ENCODE measurements at regions not wholly inside any gene's neighbourhood (a gene's known extent, or its start where the extent isn't known, plus 50 kb on each side); places are given as distances from the start of the nearest gene placed in this dataset.

DNA sequence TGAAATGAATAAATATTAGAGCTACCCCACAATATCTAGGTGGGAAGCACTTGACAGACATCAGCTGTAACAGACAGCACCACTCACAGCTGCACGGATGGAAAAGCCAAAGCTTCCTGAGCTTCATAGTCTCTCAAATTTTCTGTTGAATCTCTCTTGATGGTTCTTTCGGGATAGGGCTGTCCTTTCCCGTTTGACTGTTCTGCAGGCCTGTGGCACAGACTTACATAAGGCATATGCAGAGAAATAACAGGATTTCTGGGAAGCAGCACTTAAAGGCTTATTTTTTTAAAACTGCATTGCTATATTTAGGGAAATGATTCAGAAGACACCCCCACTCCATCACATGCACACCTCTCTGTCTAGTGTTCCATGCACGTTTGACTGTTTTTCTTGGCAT, 77.5 kb downstream of the ZNF648 start:
- TF ChIP-seq CTCF (IDR thresholded peaks at IDR 0.05; ENCODE audit: low read depth, low read length, poor library complexity, severe bottlenecking) (no peak), EZH2phosphoT487 (IDR thresholded peaks at IDR 0.05; ENCODE audit: borderline replicate concordance, low read length) (no peak)
- H3K4me2 ChIP-seq (ENCODE audit: low read length) = no peak overlapping the region
- no peaks in the 10 kb centered on the region for H3F3A ChIP-seq (ENCODE audit: control insufficient read depth, insufficient read depth)
- no peaks in the 10 kb centered on the region for H3K9me3 ChIP-seq (ENCODE audit: control insufficient read depth, insufficient read depth, low read length)
- no peaks in the 10 kb centered on the region for H3K9me2 ChIP-seq (replicated peaks; ENCODE audit: control insufficient read depth, low read length)
- H3K27me3 ChIP-seq (ENCODE audit: control insufficient read depth, low read length) = peaks cover 2% of the 10 kb centered on the region; the same call in 1 of the 2 replicates
- H3K4me1 ChIP-seq (ENCODE audit: control insufficient read depth, low read length) = no peaks in the 10 kb centered on the region
- no peak overlapping the region for H3K4me3 ChIP-seq (ENCODE audit: low read length)
- no peaks in the 10 kb centered on the region for H4K20me1 ChIP-seq (ENCODE audit: control insufficient read depth, insufficient read depth, low read depth, low read length)
- no peaks in the 10 kb centered on the region for H3K79me2 ChIP-seq (ENCODE audit: control insufficient read depth, low read length)
- H3K27ac ChIP-seq (ENCODE audit: low read depth, low read length) = no peak overlapping the region
- H3K36me3 ChIP-seq (ENCODE audit: control insufficient read depth, low read length) = no peaks in the 10 kb centered on the region

GRCh38 chr1:181981821-181982220, 79.7 kb downstream of the ZNF648 start:
- H3K79me2 ChIP-seq (ENCODE audit: control insufficient read depth, low read length) = no peaks in the 10 kb centered on the region
- no peaks in the 10 kb centered on the region for H3K4me1 ChIP-seq (ENCODE audit: control insufficient read depth, low read length)
- no peaks in the 10 kb centered on the region for H4K20me1 ChIP-seq (ENCODE audit: control insufficient read depth, insufficient read depth, low read depth, low read length)
- no peaks in the 10 kb centered on the region for H3K9me2 ChIP-seq (replicated peaks; ENCODE audit: control insufficient read depth, low read length)
- peaks cover 2% of the 10 kb centered on the region; the same call in 1 of the 2 replicates for H3K27me3 ChIP-seq (ENCODE audit: control insufficient read depth, low read length)
- no peak overlapping the region for H3K4me2 ChIP-seq (ENCODE audit: low read length)
- no peaks in the 10 kb centered on the region for H3K9me3 ChIP-seq (ENCODE audit: control insufficient read depth, insufficient read depth, low read length)
- H3K4me3 ChIP-seq (ENCODE audit: low read length) = no peak overlapping the region
- TF ChIP-seq CTCF (IDR thresholded peaks at IDR 0.05; ENCODE audit: low read depth, low read length, poor library complexity, severe bottlenecking) (no peak), EZH2phosphoT487 (IDR thresholded peaks at IDR 0.05; ENCODE audit: borderline replicate concordance, low read length) (no peak)
- no peak overlapping the region for H3K27ac ChIP-seq (ENCODE audit: low read depth, low read length)
- H3K36me3 ChIP-seq (ENCODE audit: control insufficient read depth, low read length) = no peaks in the 10 kb centered on the region
- H3F3A ChIP-seq (ENCODE audit: control insufficient read depth, insufficient read depth) = no peaks in the 10 kb centered on the region

GRCh38 chr1:181972256-181972655, 89.3 kb downstream of the ZNF648 start:
- H3F3A ChIP-seq (ENCODE audit: control insufficient read depth, insufficient read depth) = no peaks in the 10 kb centered on the region
- no peak overlapping the region for H3K4me2 ChIP-seq (ENCODE audit: low read length)
- H3K9me3 ChIP-seq (ENCODE audit: control insufficient read depth, insufficient read depth, low read length) = no peaks in the 10 kb centered on the region
- H4K20me1 ChIP-seq (ENCODE audit: control insufficient read depth, insufficient read depth, low read depth, low read length) = no peaks in the 10 kb centered on the region
- no peaks in the 10 kb centered on the region for H3K36me3 ChIP-seq (ENCODE audit: control insufficient read depth, low read length)
- TF ChIP-seq CTCF (IDR thresholded peaks at IDR 0.05; ENCODE audit: low read depth, low read length, poor library complexity, severe bottlenecking) = no peak
- no peak for TF ChIP-seq EZH2phosphoT487 (IDR thresholded peaks at IDR 0.05; ENCODE audit: borderline replicate concordance, low read length)
- no peaks in the 10 kb centered on the region for H3K9me2 ChIP-seq (replicated peaks; ENCODE audit: control insufficient read depth, low read length)
- H3K79me2 ChIP-seq (ENCODE audit: control insufficient read depth, low read length) = no peaks in the 10 kb centered on the region
- no peaks in the 10 kb centered on the region for H3K4me1 ChIP-seq (ENCODE audit: control insufficient read depth, low read length)
- H3K27me3 ChIP-seq (ENCODE audit: control insufficient read depth, low read length) = no peaks in the 10 kb centered on the region
- no peak overlapping the region for H3K4me3 ChIP-seq (ENCODE audit: low read length)
- no peak overlapping the region for H3K27ac ChIP-seq (ENCODE audit: low read depth, low read length)

GRCh38 chr1:181971424-181971823, 90.1 kb downstream of the ZNF648 start:
- H3K27me3 ChIP-seq (ENCODE audit: control insufficient read depth, low read length) = no peaks in the 10 kb centered on the region
- H3K79me2 ChIP-seq (ENCODE audit: control insufficient read depth, low read length) = no peaks in the 10 kb centered on the region
- H3K4me3 ChIP-seq (ENCODE audit: low read length) = no peak overlapping the region
- no peaks in the 10 kb centered on the region for H4K20me1 ChIP-seq (ENCODE audit: control insufficient read depth, insufficient read depth, low read depth, low read length)
- H3K4me1 ChIP-seq (ENCODE audit: control insufficient read depth, low read length) = no peaks in the 10 kb centered on the region
- H3F3A ChIP-seq (ENCODE audit: control insufficient read depth, insufficient read depth) = no peaks in the 10 kb centered on the region
- H3K36me3 ChIP-seq (ENCODE audit: control insufficient read depth, low read length) = no peaks in the 10 kb centered on the region
- no peaks in the 10 kb centered on the region for H3K9me2 ChIP-seq (replicated peaks; ENCODE audit: control insufficient read depth, low read length)
- no peak overlapping the region for H3K4me2 ChIP-seq (ENCODE audit: low read length)
- H3K9me3 ChIP-seq (ENCODE audit: control insufficient read depth, insufficient read depth, low read length) = no peaks in the 10 kb centered on the region
- no peak overlapping the region for H3K27ac ChIP-seq (ENCODE audit: low read depth, low read length)
- TF ChIP-seq CTCF (IDR thresholded peaks at IDR 0.05; ENCODE audit: low read depth, low read length, poor library complexity, severe bottlenecking) (no peak), EZH2phosphoT487 (IDR thresholded peaks at IDR 0.05; ENCODE audit: borderline replicate concordance, low read length) (no peak)
